ENCODE measurements at regions not wholly inside any gene's neighbourhood (a gene's known extent, or its start where the extent isn't known, plus 50 kb on each side); places are given as distances from the start of the nearest gene placed in this dataset.

DNA sequence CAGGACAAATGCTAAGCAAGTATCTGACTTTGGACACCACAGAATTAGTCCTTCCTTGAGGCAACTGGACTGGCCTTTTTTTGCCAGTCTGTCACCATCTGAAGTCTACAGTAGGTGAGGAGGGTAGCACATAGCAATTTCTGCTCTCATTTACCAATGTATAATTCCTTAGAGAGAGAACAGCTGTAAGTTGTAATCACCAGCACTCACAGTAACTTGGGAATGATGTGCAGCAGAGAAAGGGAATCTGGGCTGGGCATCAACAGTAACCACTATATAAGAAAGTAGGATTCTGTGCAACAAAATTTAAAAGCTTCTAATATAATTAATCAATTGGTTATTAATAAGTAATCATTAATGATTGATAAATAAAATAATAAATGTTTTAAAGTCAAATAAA lies 86.3 kb upstream of the FAT3 start:
- TF ChIP-seq, protein P1, sequence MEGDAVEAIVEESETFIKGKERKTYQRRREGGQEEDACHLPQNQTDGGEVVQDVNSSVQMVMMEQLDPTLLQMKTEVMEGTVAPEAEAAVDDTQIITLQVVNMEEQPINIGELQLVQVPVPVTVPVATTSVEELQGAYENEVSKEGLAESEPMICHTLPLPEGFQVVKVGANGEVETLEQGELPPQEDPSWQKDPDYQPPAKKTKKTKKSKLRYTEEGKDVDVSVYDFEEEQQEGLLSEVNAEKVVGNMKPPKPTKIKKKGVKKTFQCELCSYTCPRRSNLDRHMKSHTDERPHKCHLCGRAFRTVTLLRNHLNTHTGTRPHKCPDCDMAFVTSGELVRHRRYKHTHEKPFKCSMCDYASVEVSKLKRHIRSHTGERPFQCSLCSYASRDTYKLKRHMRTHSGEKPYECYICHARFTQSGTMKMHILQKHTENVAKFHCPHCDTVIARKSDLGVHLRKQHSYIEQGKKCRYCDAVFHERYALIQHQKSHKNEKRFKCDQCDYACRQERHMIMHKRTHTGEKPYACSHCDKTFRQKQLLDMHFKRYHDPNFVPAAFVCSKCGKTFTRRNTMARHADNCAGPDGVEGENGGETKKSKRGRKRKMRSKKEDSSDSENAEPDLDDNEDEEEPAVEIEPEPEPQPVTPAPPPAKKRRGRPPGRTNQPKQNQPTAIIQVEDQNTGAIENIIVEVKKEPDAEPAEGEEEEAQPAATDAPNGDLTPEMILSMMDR (IDR thresholded peaks at IDR 0.05): no peak
- TF ChIP-seq EP300 (IDR thresholded peaks at IDR 0.05): no peak
- no peak for TF ChIP-seq POLR2A (IDR thresholded peaks at IDR 0.05)
- TF ChIP-seq POLR2AphosphoS5 (IDR thresholded peaks at IDR 0.05): no peak
